Stimulated activated CD8-positive, alpha-beta memory T cell treated with anti-CD3 and anti-CD28 coated beads, Interleukin-15, amount 100 ng/mL, for 4 hours (primary cell): ENCODE measurements at regions not wholly inside any gene's neighbourhood (a gene's known extent, or its start where the extent isn't known, plus 50 kb on each side); places are given as distances from the start of the nearest gene placed in this dataset.
"Not testable (repeated sequence)": the region's sequence is repeated elsewhere in the genome, so short reads cannot be mapped to it uniquely, and the experiment has no call there.

Experiments used
- DNase-seq, 2 donors: peaks; one replicate each; pipeline ENCODE4 v3.0.0-alpha.2; 2020; ENCODE audit warnings: low read depth in 2 of 2

- no peak for DNase-seq
Measured at GRCh38 chr10:117492504-117492903, 50.0 kb upstream of the EMX2 start.

- no peak for DNase-seq
Measured at GRCh38 chr10:117488004-117488403, 54.5 kb upstream of the EMX2 start.

GRCh38 chr10:117486606-117487005 is 55.9 kb upstream of the EMX2 start:
- no peak for DNase-seq

GRCh38 chr10:117483056-117483590 is 59.4 kb upstream of the EMX2 start:
- DNase-seq: no peak

GRCh38 chr10:117481011-117481410 is 61.5 kb upstream of the EMX2 start:
- DNase-seq: not testable (repeated sequence)

GRCh38 chr10:117480097-117480496 is 62.4 kb upstream of the EMX2 start:
- DNase-seq: no peak

- no peak for DNase-seq
Measured at GRCh38 chr10:117477961-117478670, 64.4 kb upstream of the EMX2 start.

- DNase-seq: no peak
Measured at GRCh38 chr10:117477211-117477947, 65.2 kb upstream of the EMX2 start.

GRCh38 chr10:117476716-117477115 is 65.8 kb upstream of the EMX2 start:
- no peak for DNase-seq

- no peak for DNase-seq
Measured at GRCh38 chr10:117476281-117476680, 66.3 kb upstream of the EMX2 start.

- no peak for DNase-seq
Measured at GRCh38 chr10:117472872-117473271, 69.7 kb upstream of the EMX2 start.

GRCh38 chr10:117471344-117471874 is 71.1 kb upstream of the EMX2 start:
- DNase-seq: no peak

- no peak for DNase-seq
Measured at GRCh38 chr10:117470733-117471132, 71.8 kb upstream of the EMX2 start.

GRCh38 chr10:117468665-117469064 is 73.9 kb upstream of the EMX2 start:
- no peak for DNase-seq

- no peak for DNase-seq
Measured at GRCh38 chr10:117464176-117464575, 78.4 kb upstream of the EMX2 start.

- DNase-seq: no peak
Measured at GRCh38 chr10:117463545-117463920, 79.0 kb upstream of the EMX2 start.

- no peak for DNase-seq
Measured at GRCh38 chr10:117462816-117463544, 79.6 kb upstream of the EMX2 start.

GRCh38 chr10:117462424-117462792 is 80.1 kb upstream of the EMX2 start:
- no peak for DNase-seq

- DNase-seq: no peak
Measured at GRCh38 chr10:117461766-117462423, 80.7 kb upstream of the EMX2 start.

- DNase-seq: no peak
Measured at GRCh38 chr10:117460846-117461765, 81.4 kb upstream of the EMX2 start.

- DNase-seq: no peak
Measured at GRCh38 chr10:117458571-117458970, 83.3 kb upstream of the PDZD8 start.
